NCI-H2029 treated with DMSO at 0.1 percent for 48 hours (cell line): ENCODE measurements at regions not wholly inside any gene's neighbourhood (a gene's known extent, or its start where the extent isn't known, plus 50 kb on each side); places are given as distances from the start of the nearest gene placed in this dataset.

Experiments used
- DNase-seq: peaks from one replicate; lab custom pipeline; 2025; lab: John Stamatoyannopoulos, UW

DNA sequence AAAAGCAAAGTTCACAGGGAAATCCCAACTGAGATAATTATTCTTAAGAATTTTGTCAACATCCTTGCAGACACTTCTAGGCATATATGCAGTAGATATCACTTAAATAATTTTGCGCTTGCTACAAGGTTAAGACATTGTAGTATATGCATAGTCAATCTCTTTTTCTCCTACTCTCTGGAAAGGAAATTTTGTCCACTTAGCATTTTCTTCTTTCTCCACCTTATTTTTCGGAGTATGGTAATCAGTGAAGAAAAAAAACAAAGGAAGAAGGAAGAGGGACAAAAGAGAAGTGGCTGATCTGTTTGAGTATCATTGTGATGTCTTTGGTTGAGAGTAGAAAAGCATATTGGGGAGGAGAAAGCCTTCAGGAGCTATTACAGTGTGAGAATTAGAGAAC is 104.6 kb downstream of the LACC1 start:
- no peak for DNase-seq

DNA sequence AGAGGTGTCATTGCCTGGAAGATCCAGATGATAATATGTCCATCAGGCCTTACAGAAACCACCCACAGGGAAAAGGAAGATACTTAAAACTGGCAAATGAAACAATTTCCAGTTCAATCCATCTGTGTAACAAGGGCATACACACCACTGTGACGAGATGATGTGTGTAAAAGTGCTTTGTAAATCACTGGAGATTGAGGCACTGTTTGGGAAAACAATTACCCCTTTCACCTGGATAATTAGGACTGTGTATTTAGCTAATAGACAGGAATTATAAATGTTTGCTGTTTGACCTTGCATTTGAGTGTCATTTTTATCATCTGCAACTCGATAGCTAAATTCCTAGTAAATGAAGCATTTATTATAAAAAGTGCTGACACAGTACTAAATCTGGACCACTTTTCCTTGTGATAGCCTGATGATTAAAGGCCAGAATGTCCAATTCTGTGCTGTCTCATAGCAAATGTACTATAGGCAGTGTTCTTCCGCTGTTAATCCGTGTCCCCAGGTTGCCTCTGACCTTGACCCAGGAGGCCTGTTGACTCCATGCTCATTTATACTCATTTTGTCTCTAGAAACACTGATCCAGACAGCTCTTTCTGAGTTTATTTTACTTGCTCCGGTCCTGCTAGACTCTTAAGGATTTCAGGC is 105.8 kb downstream of the LACC1 start:
- no peak for DNase-seq

DNA sequence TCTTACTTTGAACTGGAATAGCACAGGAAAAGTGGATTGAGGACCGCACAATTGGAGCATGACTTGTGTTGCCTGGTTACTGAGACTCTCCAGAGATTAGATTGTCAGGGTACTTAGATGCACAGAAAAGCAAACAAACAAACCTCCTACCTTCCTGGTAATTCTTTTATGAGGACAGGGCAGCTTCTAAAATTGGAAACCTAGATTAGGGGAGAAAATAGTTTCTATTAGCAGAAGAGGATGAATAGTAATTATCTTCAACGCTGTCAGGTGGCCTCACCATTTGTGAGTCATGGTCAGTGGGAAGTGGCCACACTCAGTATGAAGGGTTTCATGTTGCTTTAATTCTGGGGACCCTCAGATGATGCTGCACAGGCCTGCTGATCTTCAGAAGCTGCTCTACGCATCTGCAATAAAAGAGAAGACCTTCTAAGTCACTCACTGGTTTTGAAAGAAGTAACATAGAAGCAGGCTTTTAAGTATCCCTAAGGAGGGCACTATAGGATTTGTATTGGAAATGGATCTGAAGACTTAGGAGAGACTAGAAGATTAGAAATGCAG is 106.8 kb downstream of the LACC1 start:
- no peak for DNase-seq

- DNase-seq = no peak
These were observed 108.6 kb downstream of the LACC1 start for GRCh38 chr13:43988302-43988701.

DNA sequence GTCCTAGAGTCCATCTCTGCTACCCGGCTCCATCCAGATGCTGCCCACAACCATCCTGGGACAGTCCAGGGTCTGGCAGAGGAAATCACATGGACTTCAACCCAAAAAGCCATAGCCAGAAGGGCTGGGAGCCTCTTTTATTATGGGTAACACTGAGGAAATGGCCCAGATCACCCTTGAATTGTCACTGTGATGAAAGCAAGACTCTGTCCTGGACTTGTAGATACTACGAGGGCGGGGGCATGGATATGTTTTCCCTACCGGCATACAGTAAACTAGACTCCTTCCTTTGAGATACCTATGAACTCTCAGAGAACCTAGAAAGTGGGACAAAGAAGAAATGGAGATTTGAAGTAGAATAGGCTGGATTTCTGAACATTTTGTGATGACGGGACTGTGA is 110.3 kb downstream of the LACC1 start:
- DNase-seq = no peak

GRCh38 chr13:43990829-43991228 is 111.1 kb downstream of the LACC1 start:
- no peak for DNase-seq

- DNase-seq = no peak
These were observed 112.1 kb downstream of the LACC1 start for GRCh38 chr13:43991773-43992201.

GRCh38 chr13:43992211-43992610 is 112.5 kb downstream of the LACC1 start:
- no peak for DNase-seq

DNA sequence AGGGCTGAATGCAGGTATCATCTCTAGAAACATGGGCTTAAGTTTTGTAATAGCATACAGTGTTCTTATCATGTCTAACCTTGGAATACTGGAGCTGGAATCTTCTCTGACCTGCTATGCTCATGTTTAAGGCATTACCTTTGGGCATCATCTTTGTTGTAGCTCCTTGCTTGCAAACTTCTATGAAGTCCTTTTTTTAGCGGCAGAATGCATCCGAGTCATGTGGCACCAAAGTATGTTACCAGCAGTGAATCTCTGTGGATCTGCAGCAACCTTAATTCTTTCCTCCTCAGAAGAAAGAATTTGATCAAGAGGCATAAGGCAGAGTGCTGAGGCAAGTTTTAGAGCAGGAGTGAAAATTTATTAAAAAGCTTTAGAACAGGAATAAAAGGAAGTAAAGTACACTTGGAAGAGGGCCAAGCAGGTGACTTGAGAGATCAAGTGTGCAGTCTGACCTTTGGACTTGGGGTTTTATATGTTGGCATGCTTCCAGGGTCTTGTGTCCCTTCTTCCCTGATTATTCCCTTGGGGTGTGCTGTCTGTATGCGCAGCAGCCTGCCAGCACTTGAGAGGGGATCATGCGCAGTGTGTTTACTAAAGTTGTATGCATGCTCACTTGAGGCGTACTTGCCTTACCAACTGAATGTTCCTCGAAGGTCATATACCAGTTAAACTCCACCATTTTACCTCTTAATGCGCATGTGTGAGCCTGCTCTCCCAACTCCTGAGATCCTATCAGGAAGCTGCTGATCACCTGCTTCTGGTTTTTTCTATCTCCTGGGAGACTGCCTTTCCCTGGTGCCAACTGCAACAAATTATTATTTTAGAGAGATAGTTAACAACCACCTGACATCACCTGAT is 115.5 kb downstream of the LACC1 start:
- no peak for DNase-seq

GRCh38 chr13:43996221-43996620 is 116.5 kb downstream of the LACC1 start:
- DNase-seq = no peak

- DNase-seq = no peak
These were observed 123.8 kb downstream of the LACC1 start for GRCh38 chr13:44003481-44003880.

DNA sequence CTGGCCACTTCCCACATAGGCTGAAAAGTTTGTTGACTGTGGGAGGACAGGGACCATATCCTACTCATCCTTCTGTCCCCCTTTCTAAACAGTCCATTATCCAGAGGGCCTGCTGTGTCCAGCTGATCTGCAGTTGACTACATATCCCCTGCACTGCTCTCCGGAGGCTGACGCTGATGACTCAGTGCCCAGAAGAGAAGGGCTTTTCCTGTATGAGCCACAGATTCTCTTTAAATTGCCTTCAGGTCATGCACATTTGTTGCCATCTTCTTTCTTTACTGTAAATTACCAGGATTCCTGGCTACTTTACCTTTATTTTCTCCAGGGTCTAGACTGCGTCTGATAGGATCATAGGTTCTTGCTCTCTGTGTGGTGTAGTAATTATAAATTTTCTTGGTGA is 125.2 kb downstream of the LACC1 start:
- DNase-seq = no peak

DNA sequence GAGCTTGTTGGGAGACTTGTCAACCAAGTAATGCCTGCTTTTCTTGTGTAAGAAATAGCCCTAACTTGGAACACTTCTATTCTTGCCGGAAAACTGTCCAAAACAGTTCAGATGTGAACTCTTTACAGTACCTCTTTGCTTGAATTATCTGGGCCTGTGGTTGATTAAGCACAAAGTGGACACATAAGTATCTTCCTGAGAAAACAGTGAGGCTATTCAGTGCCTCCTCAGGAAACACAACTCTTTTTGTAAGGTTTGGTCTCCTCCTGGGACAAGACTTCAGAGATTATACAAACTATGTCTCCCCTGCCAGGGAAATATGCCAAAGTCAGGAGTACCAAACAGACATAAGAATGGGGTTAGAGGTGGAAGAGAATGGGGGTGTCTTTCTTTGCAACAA is 127.7 kb downstream of the LACC1 start:
- DNase-seq = no peak

- no peak for DNase-seq
These were observed 131.3 kb downstream of the LACC1 start for GRCh38 chr13:44011036-44011435.

GRCh38 chr13:44012910-44013757 is 133.4 kb downstream of the LACC1 start:
- no peak for DNase-seq

GRCh38 chr13:44013758-44014291 is 134.1 kb downstream of the LACC1 start:
- no peak for DNase-seq

- DNase-seq = no peak
These were observed 134.8 kb downstream of the LACC1 start for GRCh38 chr13:44014501-44014900.

DNA sequence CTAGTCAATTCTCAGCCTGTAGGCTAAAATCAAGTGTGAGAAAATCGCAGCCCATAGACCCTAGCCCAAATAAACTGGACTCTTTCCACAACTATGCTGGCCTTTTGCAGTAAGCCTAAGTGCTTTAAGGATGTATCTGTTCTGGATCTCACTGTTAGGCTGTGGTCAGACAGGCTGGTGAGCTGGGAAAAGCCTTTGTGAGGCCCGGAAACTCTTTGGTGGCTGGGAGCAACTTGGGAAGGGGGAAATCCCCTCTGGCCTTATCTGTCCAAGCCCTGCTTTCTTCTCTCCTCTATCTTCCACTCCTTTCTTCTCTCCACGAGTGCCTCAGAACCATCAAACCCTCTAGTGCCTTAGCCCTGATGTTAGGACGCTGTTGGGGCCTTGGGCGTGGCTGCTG is 135.4 kb downstream of the LACC1 start:
- DNase-seq = no peak

- DNase-seq = no peak
These were observed 136.1 kb downstream of the LACC1 start for GRCh38 chr13:44015811-44016210.

DNA sequence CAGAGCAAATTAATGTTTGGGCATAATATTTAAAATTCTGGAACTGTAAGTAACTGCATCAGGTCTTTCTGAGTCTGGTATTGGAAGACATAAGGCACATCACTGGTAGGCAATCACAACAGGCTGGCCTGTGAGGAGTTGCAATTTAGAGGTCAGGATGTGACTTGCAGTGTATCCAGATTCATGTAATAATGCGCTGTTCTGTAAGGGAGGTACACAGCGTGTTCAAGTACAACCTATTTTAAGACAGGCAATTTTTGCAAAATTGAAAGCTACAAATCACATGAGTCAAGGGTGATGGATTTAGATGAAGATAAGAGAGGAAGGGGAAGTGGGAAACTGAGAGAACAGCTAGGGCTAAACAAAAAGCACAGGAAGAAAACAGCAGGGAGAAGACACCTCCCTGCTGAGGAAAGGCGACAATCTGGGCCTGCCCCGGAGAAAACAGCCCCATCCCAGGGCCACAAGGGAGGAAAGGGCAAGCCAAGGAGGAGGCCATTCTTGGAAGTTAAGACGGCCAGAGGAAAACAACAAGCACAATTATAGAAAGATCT is 138.1 kb downstream of the LACC1 start:
- no peak for DNase-seq

GRCh38 chr13:44019651-44020050 is 139.9 kb downstream of the LACC1 start:
- DNase-seq = no peak

- no peak for DNase-seq
These were observed 141.7 kb downstream of the LACC1 start for GRCh38 chr13:44021422-44021821.
